ENCODE measurements at regions not wholly inside any gene's neighbourhood (a gene's known extent, or its start where the extent isn't known, plus 50 kb on each side); places are given as distances from the start of the nearest gene placed in this dataset.

DNA sequence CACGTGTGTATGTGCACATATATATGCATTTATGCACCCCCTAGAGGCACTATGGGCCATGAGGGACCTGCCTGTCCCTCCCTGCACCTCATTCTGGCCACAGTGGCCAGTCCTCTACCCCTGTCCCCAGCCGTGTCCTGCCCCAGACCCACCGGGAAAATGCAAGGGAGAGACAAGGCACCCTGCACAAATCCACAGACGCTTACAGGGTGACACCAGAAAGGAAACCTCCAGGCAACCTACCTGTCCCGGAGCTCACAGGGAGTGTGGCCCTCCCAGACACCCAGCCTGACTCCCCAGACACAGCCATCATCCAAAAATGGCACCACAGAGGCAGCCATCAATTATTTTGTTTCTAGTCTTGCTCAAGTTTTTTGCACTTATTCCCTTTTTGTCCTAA is 440.4 kb downstream of the SOX9 start:
- Histone ChIP-seq H4K20me1 (ENCODE audit: insufficient read depth, low read length) (no peaks in the 10 kb centered on the region), H3K27ac (ENCODE audit: low read depth in 1 of 2, low read length in 2 of 2) (no peak overlapping the region), H3K9me3 (replicated peaks in 1 of 2; ENCODE audit: control insufficient read depth in 1 of 2, insufficient read depth in 1 of 2, low read length in 2 of 2) (no peaks in the 10 kb centered on the region), H3K36me3 (replicated peaks in 1 of 2; ENCODE audit: control insufficient read depth in 1 of 2, insufficient read depth in 2 of 2, low read length in 2 of 2) (no peaks in the 10 kb centered on the region), H3K4me3 (replicated peaks in 1 of 3; ENCODE audit: low read depth in 2 of 3, low read length in 3 of 3) (no peak overlapping the region), H3K27me3 (ENCODE audit: control insufficient read depth in 2 of 2, insufficient read depth in 2 of 2, low read length in 2 of 2) (no peaks in the 10 kb centered on the region), H3K9ac (ENCODE audit: insufficient read depth, low read length, poor library complexity, severe bottlenecking) (no peak overlapping the region), H2AFZ (ENCODE audit: insufficient read depth, low read depth, low read length, poor library complexity, severe bottlenecking) (no peak overlapping the region), H3K4me2 (replicated peaks; ENCODE audit: extremely low read depth, low read length, poor library complexity, severe bottlenecking) (no peak overlapping the region), H3K4me1 (ENCODE audit: control insufficient read depth in 1 of 2, insufficient read depth in 2 of 2, low read length in 2 of 2) (no peaks in the 10 kb centered on the region), H3K79me2 (ENCODE audit: insufficient read depth, low read length) (no peaks in the 10 kb centered on the region)
- H3K4me1 Mint-ChIP-seq, result no peaks in the 10 kb centered on the region
- no peak overlapping the region for H3K4me3 Mint-ChIP-seq
- TF ChIP-seq CTCF (IDR thresholded peaks at IDR 0.05), result no peak
- H3K9me3 Mint-ChIP-seq, result no peaks in the 10 kb centered on the region
- H3K27me3 Mint-ChIP-seq (ENCODE audit: low read depth in 3 of 3), result peaks cover 2 to 5% (median 3%) of the 10 kb centered on the region in 3 donors
- DNase-seq, result no peak
- 93% methylated on average over 3 of the region's 5 CpGs for WGBS (ENCODE audit: insufficient coverage)
- intact Hi-C loops (cut with micrococcal nuclease), result no loop called here
- H3K27ac Mint-ChIP-seq, result no peak overlapping the region
- no peaks in the 10 kb centered on the region for H3K36me3 Mint-ChIP-seq

- Histone ChIP-seq H4K20me1 (ENCODE audit: insufficient read depth, low read length) (no peaks in the 10 kb centered on the region), H3K4me2 (replicated peaks; ENCODE audit: extremely low read depth, low read length, poor library complexity, severe bottlenecking) (no peak overlapping the region), H2AFZ (ENCODE audit: insufficient read depth, low read depth, low read length, poor library complexity, severe bottlenecking) (no peak overlapping the region), H3K27ac (ENCODE audit: low read depth in 1 of 2, low read length in 2 of 2) (no peak overlapping the region), H3K27me3 (ENCODE audit: control insufficient read depth in 2 of 2, insufficient read depth in 2 of 2, low read length in 2 of 2) (no peaks in the 10 kb centered on the region), H3K36me3 (replicated peaks in 1 of 2; ENCODE audit: control insufficient read depth in 1 of 2, insufficient read depth in 2 of 2, low read length in 2 of 2) (no peaks in the 10 kb centered on the region), H3K9ac (ENCODE audit: insufficient read depth, low read length, poor library complexity, severe bottlenecking) (no peak overlapping the region), H3K4me1 (ENCODE audit: control insufficient read depth in 1 of 2, insufficient read depth in 2 of 2, low read length in 2 of 2) (no peaks in the 10 kb centered on the region), H3K4me3 (replicated peaks in 1 of 3; ENCODE audit: low read depth in 2 of 3, low read length in 3 of 3) (no peak overlapping the region), H3K9me3 (replicated peaks in 1 of 2; ENCODE audit: control insufficient read depth in 1 of 2, insufficient read depth in 1 of 2, low read length in 2 of 2) (no peaks in the 10 kb centered on the region), H3K79me2 (ENCODE audit: insufficient read depth, low read length) (no peaks in the 10 kb centered on the region)
- WGBS (ENCODE audit: insufficient coverage), result 100% methylated on average over 1 of the region's 6 CpGs
- intact Hi-C loops (cut with micrococcal nuclease), result no loop called here
- no peak for TF ChIP-seq CTCF (IDR thresholded peaks at IDR 0.05)
- peaks cover 2 to 5% (median 3%) of the 10 kb centered on the region in 3 donors for H3K27me3 Mint-ChIP-seq (ENCODE audit: low read depth in 3 of 3)
- no peaks in the 10 kb centered on the region for H3K4me1 Mint-ChIP-seq
- no peak overlapping the region for H3K4me3 Mint-ChIP-seq
- DNase-seq, result no peak
- H3K9me3 Mint-ChIP-seq, result no peaks in the 10 kb centered on the region
- no peak overlapping the region for H3K27ac Mint-ChIP-seq
- H3K36me3 Mint-ChIP-seq, result no peaks in the 10 kb centered on the region
Observed at GRCh38 chr17:72561680-72562079, 440.9 kb downstream of the SOX9 start.
